GM23338 (cell line): ENCODE measurements at regions not wholly inside any gene's neighbourhood (a gene's known extent, or its start where the extent isn't known, plus 50 kb on each side); places are given as distances from the start of the nearest gene placed in this dataset.

Experiments
- ATAC-seq: fragments of 200-7000 bp; cut with Tn5 transposase; 3 replicates; pipeline ENCODE4 v1.9.1; 2020
- DNase-seq: peaks from one replicate; pipeline ENCODE4 v3.0.0-alpha.2; 2015; ENCODE audit warnings: low spot score
- H2AFZ ChIP-seq: fragments of 200-600 bp; sonication (generic); 2 replicates; pipeline ENCODE4 v1.8.0; 2016; ENCODE audit warnings: antibody characterized with exemption, mild to moderate bottlenecking, moderate library complexity
- H3F3A ChIP-seq: fragments of 200-600 bp; sonication (generic); replicated peaks from 2 replicates; pipeline ENCODE4 v1.8.0; 2017; ENCODE audit warnings: antibody characterized with exemption, mixed run types, low read depth
- H3K27ac ChIP-seq: fragments of 200-600 bp; sonication (generic); 2 replicates; pipeline ENCODE4 v1.6.1; 2016; ENCODE audit warnings: low read depth
- H3K27me3 ChIP-seq: fragments of 200-600 bp; sonication (generic); 2 replicates; pipeline ENCODE4 v1.8.0; 2016; ENCODE audit warnings: mild to moderate bottlenecking, mixed run types, moderate library complexity; ENCODE audit not compliant: insufficient read depth
- H3K36me3 ChIP-seq: fragments of 200-600 bp; sonication (generic); 2 replicates; pipeline ENCODE4 v1.8.0; 2016; ENCODE audit warnings: mild to moderate bottlenecking; ENCODE audit not compliant: insufficient read depth
- H3K4me1 ChIP-seq: fragments of 200-600 bp; sonication (generic); 2 replicates; pipeline ENCODE4 v1.8.0; 2016; ENCODE audit warnings: mild to moderate bottlenecking, moderate library complexity; ENCODE audit not compliant: insufficient read depth
- H3K4me2 ChIP-seq: fragments of 200-600 bp; sonication (generic); 2 replicates; pipeline ENCODE4 v1.7.1; 2017; ENCODE audit warnings: mixed run types
- H3K4me3 ChIP-seq: fragments of 200-600 bp; sonication (generic); 2 replicates; pipeline ENCODE4 v1.6.1; 2016; ENCODE audit warnings: mixed run types
- H3K79me2 ChIP-seq: fragments of 200-600 bp; sonication (generic); replicated peaks from 2 replicates; pipeline ENCODE4 v1.8.0; 2017; ENCODE audit warnings: mild to moderate bottlenecking; ENCODE audit not compliant: insufficient read depth
- H3K9me2 ChIP-seq: fragments of 200-600 bp; sonication (generic); 2 replicates; pipeline ENCODE4 v1.8.0; 2017; ENCODE audit not compliant: insufficient read depth
- H4K20me1 ChIP-seq: fragments of 200-600 bp; sonication (generic); replicated peaks from 2 replicates; pipeline ENCODE4 v1.8.0; 2017; ENCODE audit warnings: mild to moderate bottlenecking; ENCODE audit not compliant: insufficient read depth
- H3K27ac Mint-ChIP-seq: 2 replicates; pipeline ENCODE4 v1.8.0; 2020; ENCODE audit warnings: inconsistent platforms, mild to moderate bottlenecking, moderate library complexity, mixed read lengths
- H3K27me3 Mint-ChIP-seq: 3 replicates; pipeline ENCODE4 v1.8.0; 2022; ENCODE audit warnings: low read depth, mild to moderate bottlenecking, moderate library complexity, mixed read lengths, inconsistent platforms; ENCODE audit not compliant: insufficient read depth, poor library complexity
- H3K36me3 Mint-ChIP-seq: 3 replicates; pipeline ENCODE4 v1.8.0; 2021; ENCODE audit warnings: low read depth, mild to moderate bottlenecking, inconsistent platforms, moderate library complexity, mixed read lengths
- H3K4me1 Mint-ChIP-seq: 3 replicates; pipeline ENCODE4 v1.8.0; 2020; ENCODE audit warnings: mild to moderate bottlenecking, inconsistent platforms, mixed read lengths
- H3K4me3 Mint-ChIP-seq: 3 replicates; pipeline ENCODE4 v1.8.0; 2021; ENCODE audit warnings: moderate library complexity, mild to moderate bottlenecking, inconsistent platforms, mixed read lengths
- H3K9me3 Mint-ChIP-seq: 3 replicates; pipeline ENCODE4 v1.8.0; 2020; ENCODE audit warnings: moderate library complexity, mild to moderate bottlenecking, inconsistent platforms, mixed read lengths
- CREB1 ChIP-seq: fragments of 250-450 bp; sonication (Bioruptor Pico); IDR thresholded peaks from 2 replicates; pipeline ENCODE4 v1.5.0; 2020; ENCODE audit warnings: low read depth, mild to moderate bottlenecking, moderate library complexity
- CTCF ChIP-seq, 2 experiments: fragments of 200-600 bp in 1 of 2; sonication (generic) in 1 of 2; conservative IDR thresholded peaks; 2 replicates each; pipeline versions ENCODE4 v1.5.1 to v1.6.1; 2016 to 2017; ENCODE audit warnings: antibody characterized with exemption in 2 of 2, low read depth in 2 of 2, mild to moderate bottlenecking in 2 of 2, moderate library complexity in 1 of 2
- EZH2phosphoT487 ChIP-seq: fragments of 200-600 bp; sonication (generic); IDR thresholded peaks from one replicate; pipeline ENCODE4 v1.8.1; 2018; ENCODE audit warnings: antibody characterized with exemption; ENCODE audit not compliant: unreplicated experiment
- JUNB ChIP-seq: IDR thresholded peaks from one replicate; pipeline ENCODE4 v1.6.1; 2016; ENCODE audit warnings: antibody characterized with exemption; ENCODE audit not compliant: unreplicated experiment
- NANOG ChIP-seq: IDR thresholded peaks from 2 replicates; pipeline ENCODE4 v1.6.1; 2016; ENCODE audit warnings: antibody characterized with exemption, borderline replicate concordance
- POLR2AphosphoS5 ChIP-seq: IDR thresholded peaks from 2 replicates; pipeline ENCODE4 v1.6.1; 2016; ENCODE audit warnings: antibody characterized with exemption, low read depth
- REST ChIP-seq: IDR thresholded peaks from one replicate; pipeline ENCODE4 v1.6.1; 2018; ENCODE audit warnings: antibody characterized with exemption; ENCODE audit not compliant: unreplicated experiment
- STAT1 ChIP-seq: IDR thresholded peaks from one replicate; pipeline ENCODE4 v1.6.1; 2016; ENCODE audit warnings: antibody characterized with exemption; ENCODE audit not compliant: unreplicated experiment
- ZNF114 ChIP-seq: fragments of 250-450 bp; sonication (Bioruptor Pico); IDR thresholded peaks from 2 replicates; pipeline ENCODE4 v1.5.0; 2020; ENCODE audit warnings: mild to moderate bottlenecking, moderate library complexity
- ZNF331 ChIP-seq: fragments of 250-450 bp; sonication (Bioruptor Pico); IDR thresholded peaks from 2 replicates; pipeline ENCODE4 v1.5.0; 2020; ENCODE audit warnings: low read depth, mild to moderate bottlenecking, moderate library complexity
- TF ChIP-seq, protein P1 (sequence below): IDR thresholded peaks from 2 replicates; pipeline ENCODE4 v1.6.1; 2016; ENCODE audit warnings: antibody characterized with exemption

DNA sequence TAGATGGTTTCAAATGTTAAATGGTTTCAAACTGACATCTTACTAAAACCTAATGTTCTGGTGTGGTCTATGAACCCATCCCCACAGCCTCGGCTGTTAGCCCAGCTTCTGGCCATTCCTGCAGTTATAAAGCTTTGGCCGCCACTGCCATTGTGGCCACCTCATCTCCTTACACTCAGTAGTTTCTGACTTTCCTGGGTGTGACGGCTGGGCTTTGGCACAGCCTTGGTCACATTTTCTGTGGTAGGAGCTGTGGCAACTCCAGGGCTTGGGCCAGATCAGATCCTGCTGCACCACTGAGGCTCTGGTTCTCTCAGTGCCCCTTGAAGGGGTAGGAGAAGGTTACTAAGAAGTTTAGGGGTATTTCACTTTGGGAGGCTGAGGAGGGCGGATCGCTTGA is 84.2 kb upstream of the STXBP6 start:
- Histone ChIP-seq H3K79me2 (no peaks in the 10 kb centered on the region), H3K36me3 (no peaks in the 10 kb centered on the region), H3K27me3 (peaks cover 17% of the 10 kb centered on the region), H3K4me1 (no peaks in the 10 kb centered on the region), H3K4me3 (no peak overlapping the region), H4K20me1 (no peaks in the 10 kb centered on the region), H3K27ac (no peak overlapping the region), H3K9me2 (no peaks in the 10 kb centered on the region), H3K4me2 (no peak overlapping the region), H3F3A (no peaks in the 10 kb centered on the region), H2AFZ (peak overlapping the region; percentile 56; the same call in 1 of the 2 replicates)
- ATAC-seq = no peak
- no peak overlapping the region for H3K27ac Mint-ChIP-seq
- no peak for TF ChIP-seq CREB1
- no peaks in the 10 kb centered on the region for H3K36me3 Mint-ChIP-seq
- no peak overlapping the region for H3K4me3 Mint-ChIP-seq
- H3K9me3 Mint-ChIP-seq = peaks cover 11% of the 10 kb centered on the region; the same call in 2 of the 3 replicates
- peaks cover 2% of the 10 kb centered on the region; the same call in 1 of the 3 replicates for H3K4me1 Mint-ChIP-seq
- DNase-seq = no peak
- H3K27me3 Mint-ChIP-seq = peaks cover 8% of the 10 kb centered on the region

DNA sequence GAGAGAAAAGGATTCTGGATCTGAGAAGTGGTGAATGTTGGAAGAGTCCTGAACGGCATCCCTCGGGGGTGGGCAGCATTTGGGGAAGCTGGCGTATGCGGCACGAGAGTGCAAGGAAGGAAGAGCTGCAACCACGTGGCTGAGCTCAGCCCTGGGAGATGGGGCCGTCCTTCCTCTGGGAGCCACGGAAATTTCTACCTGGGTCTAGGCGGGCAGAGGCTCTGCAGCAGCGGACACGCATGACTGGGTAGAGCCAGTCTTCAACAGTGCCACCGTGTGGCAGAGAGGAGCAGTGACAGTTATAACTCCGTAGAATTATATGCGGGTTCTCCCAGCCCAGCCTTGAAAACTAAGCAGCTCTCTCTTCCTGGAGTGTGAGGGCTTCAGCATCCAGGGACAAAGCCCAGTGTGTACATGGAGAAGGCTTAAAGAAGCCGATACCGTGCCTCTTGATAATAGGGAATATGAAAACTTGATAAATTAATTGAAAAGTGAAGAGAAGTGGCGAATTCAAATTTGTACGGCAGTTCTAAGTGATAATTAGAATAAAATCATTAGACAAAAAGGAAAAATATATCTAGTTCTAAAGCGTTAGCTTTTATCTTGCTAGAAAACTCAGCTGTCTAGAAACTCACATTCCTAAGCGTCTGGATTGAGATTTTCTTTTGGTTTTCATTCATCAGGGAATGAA is 82.9 kb upstream of the STXBP6 start:
- Mint-ChIP-seq H3K4me1 (peaks cover 2% of the 10 kb centered on the region; the same call in 1 of the 3 replicates), H3K36me3 (no peaks in the 10 kb centered on the region), H3K9me3 (peaks cover under 1% of the 10 kb centered on the region; the same call in 2 of the 3 replicates), H3K27me3 (peaks cover 8% of the 10 kb centered on the region), H3K27ac (no peak overlapping the region), H3K4me3 (peak overlapping the region; percentile 53)
- Histone ChIP-seq H3K4me1 (no peaks in the 10 kb centered on the region), H3K36me3 (no peaks in the 10 kb centered on the region), H3K4me2 (peak overlapping the region; percentile 67), H3K4me3 (peak overlapping the region; percentile 34; the same call in 1 of the 2 replicates), H3K79me2 (no peaks in the 10 kb centered on the region), H3F3A (no peaks in the 10 kb centered on the region), H3K9me2 (no peaks in the 10 kb centered on the region), H3K27me3 (peaks cover 17% of the 10 kb centered on the region), H4K20me1 (no peaks in the 10 kb centered on the region), H3K27ac (no peak overlapping the region), H2AFZ (peak overlapping the region; percentile 99)
- TF ChIP-seq CREB1 (no peak), CTCF (conservative IDR thresholded peaks at IDR 0.05; ENCODE audit: low read depth in 2 of 2) (peak; percentile 76 to 85), EZH2phosphoT487 (no peak), ZNF331 (CRISPR knock-in tag) (peak; percentile 38; the same call in 1 of the 2 replicates)
- TF ChIP-seq, protein P1, sequence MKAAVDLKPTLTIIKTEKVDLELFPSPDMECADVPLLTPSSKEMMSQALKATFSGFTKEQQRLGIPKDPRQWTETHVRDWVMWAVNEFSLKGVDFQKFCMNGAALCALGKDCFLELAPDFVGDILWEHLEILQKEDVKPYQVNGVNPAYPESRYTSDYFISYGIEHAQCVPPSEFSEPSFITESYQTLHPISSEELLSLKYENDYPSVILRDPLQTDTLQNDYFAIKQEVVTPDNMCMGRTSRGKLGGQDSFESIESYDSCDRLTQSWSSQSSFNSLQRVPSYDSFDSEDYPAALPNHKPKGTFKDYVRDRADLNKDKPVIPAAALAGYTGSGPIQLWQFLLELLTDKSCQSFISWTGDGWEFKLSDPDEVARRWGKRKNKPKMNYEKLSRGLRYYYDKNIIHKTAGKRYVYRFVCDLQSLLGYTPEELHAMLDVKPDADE = no peak
- peak; percentile 99 for ATAC-seq
- DNase-seq = peak; percentile 92

DNA sequence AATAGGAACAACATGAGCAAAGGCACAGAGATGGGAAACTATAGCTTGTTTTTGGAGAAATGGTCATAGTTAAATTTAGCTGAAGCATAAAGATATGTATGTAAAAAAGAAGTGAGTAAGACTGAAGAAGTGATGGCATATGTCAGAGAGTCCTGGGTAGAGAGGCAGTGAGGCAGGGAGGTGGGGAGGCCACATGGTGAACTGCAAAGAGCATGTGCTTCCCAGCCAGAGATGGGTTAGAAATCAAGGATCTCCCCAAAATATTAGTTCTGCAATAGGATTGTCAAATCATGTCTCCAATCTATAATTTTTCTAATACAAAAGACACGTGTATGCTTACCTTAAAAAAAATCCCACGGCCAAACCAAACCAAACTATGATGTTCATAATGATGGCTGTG is 82.1 kb upstream of the STXBP6 start:
- peaks cover 8% of the 10 kb centered on the region for H3K27me3 Mint-ChIP-seq
- Histone ChIP-seq H4K20me1 (no peaks in the 10 kb centered on the region), H3F3A (no peaks in the 10 kb centered on the region), H2AFZ (peak overlapping the region; percentile 99), H3K4me3 (no peak overlapping the region), H3K79me2 (no peaks in the 10 kb centered on the region), H3K4me1 (no peaks in the 10 kb centered on the region), H3K9me2 (no peaks in the 10 kb centered on the region), H3K36me3 (no peaks in the 10 kb centered on the region), H3K27me3 (peaks cover 17% of the 10 kb centered on the region), H3K27ac (no peak overlapping the region), H3K4me2 (peak overlapping the region; percentile 67; the same call in 1 of the 2 replicates)
- no peak for ATAC-seq
- no peaks in the 10 kb centered on the region for H3K36me3 Mint-ChIP-seq
- DNase-seq = no peak
- no peak overlapping the region for H3K27ac Mint-ChIP-seq
- H3K9me3 Mint-ChIP-seq = no peaks in the 10 kb centered on the region
- H3K4me3 Mint-ChIP-seq = no peak overlapping the region
- peaks cover 2% of the 10 kb centered on the region; the same call in 1 of the 3 replicates for H3K4me1 Mint-ChIP-seq
- TF ChIP-seq POLR2AphosphoS5 (no peak), JUNB (no peak), NANOG (no peak), ZNF114 (CRISPR knock-in tag) (no peak), CTCF (conservative IDR thresholded peaks at IDR 0.05; ENCODE audit: low read depth in 2 of 2) (no peak), REST (no peak), STAT1 (no peak)
